Spleen (tissue), 11 donors: ENCODE measurements at regions not wholly inside any gene's neighbourhood (a gene's known extent, or its start where the extent isn't known, plus 50 kb on each side); places are given as distances from the start of the nearest gene placed in this dataset.

ENCODE experiments used
- DNase-seq: peaks from one replicate; pipeline ENCODE4 v3.0.0-alpha.2; 2020
- H3K27ac ChIP-seq, 8 donors: fragments of 200-600 bp; sonication (generic) in 7 of 8; 1 replicate in 4 of 8; 2 replicates in 4 of 8; pipeline versions ENCODE4 v1.5.0 to v1.8.0; 2016 to 2021; ENCODE audit warnings: inconsistent platforms in 4 of 8, mild to moderate bottlenecking in 4 of 8, moderate library complexity in 1 of 8
- H3K27me3 ChIP-seq, 7 donors: fragments of 200-600 bp; sonication (generic) in 6 of 7; replicated peaks in 1 of 7; 1 replicate in 4 of 7; 2 replicates in 3 of 7; pipeline versions ENCODE4 v1.5.0 to v1.8.0; 2016 to 2021; ENCODE audit warnings: inconsistent platforms in 3 of 7, mild to moderate bottlenecking in 1 of 7
- H3K36me3 ChIP-seq, 6 donors: fragments of 200-600 bp; sonication (generic) in 5 of 6; 1 replicate in 4 of 6; 2 replicates in 2 of 6; pipeline versions ENCODE4 v1.5.0 to v1.8.0; 2016 to 2021; ENCODE audit warnings: inconsistent platforms in 2 of 6
- H3K4me1 ChIP-seq, 6 donors: fragments of 200-600 bp; sonication (generic) in 5 of 6; 1 replicate in 3 of 6; 2 replicates in 3 of 6; pipeline versions ENCODE4 v1.5.0 to v1.8.0; 2016 to 2021; ENCODE audit warnings: inconsistent platforms in 3 of 6
- H3K4me3 ChIP-seq, 8 donors: fragments of 200-600 bp; sonication (generic) in 7 of 8; 1 replicate in 4 of 8; 2 replicates in 4 of 8; pipeline versions ENCODE4 v1.5.0 to v1.8.0; 2016 to 2021; ENCODE audit warnings: inconsistent platforms in 4 of 8, mild to moderate bottlenecking in 4 of 8, moderate library complexity in 2 of 8
- H3K9me3 ChIP-seq, 8 donors: fragments of 200-600 bp; sonication (generic) in 7 of 8; 1 replicate in 4 of 8; 2 replicates in 4 of 8; pipeline versions ENCODE4 v1.5.0 to v1.8.0; 2016 to 2021; ENCODE audit warnings: inconsistent platforms in 4 of 8
- POLR2A ChIP-seq, 3 donors: fragments of 450-650 bp; IDR thresholded peaks; one replicate each; pipeline ENCODE4 v1.5.1; 2017; ENCODE audit warnings: antibody characterized with exemption in 3 of 3, mild to moderate bottlenecking in 1 of 3
- POLR2AphosphoS5 ChIP-seq, 3 donors: sonication (generic); formaldehyde crosslinking; IDR thresholded peaks; one replicate each; pipeline ENCODE4 v1.5.1; 2017; ENCODE audit warnings: antibody characterized with exemption in 3 of 3
- WGBS, 5 donors: extraction: QIAGEN DNeasy Blood & Tissue Kit in 3 of 5; methylation state at CpG; one replicate each; pipeline versions ENCODE4 v1.1.5 to v1.1.7; 2013 to 2018; 5-methylcytosine and 5-hydroxymethylcytosine counted together
- intact Hi-C: fragments of 100-400 bp; cut with DNase I; formaldehyde crosslinking; loops from one replicate; pipeline ENCODE4 v1.15.0; 2023; ENCODE audit warnings: low total_unique reads
- TF ChIP-seq, protein P1 (sequence below), 11 experiments: fragments of 200-600 bp in 7 of 11; fragments of 450-650 bp in 4 of 11; sonication (generic) in 4 of 11; IDR thresholded peaks in 8 of 11; conservative IDR thresholded peaks in 3 of 11; 1 replicate in 7 of 11; 2 replicates in 4 of 11; pipeline versions ENCODE4 v1.4.0 to v1.8.0; 2016 to 2021; ENCODE audit warnings: antibody characterized with exemption in 11 of 11, inconsistent platforms in 4 of 11, mild to moderate bottlenecking in 1 of 11
- donor health status: healthy with polysubstance abuse.
- donor health status: DM: no; HTN: no; CAD: no; lungs with moderate emphysema.
- donor health status: DM: no; HTN: no; CAD: no.
- donor health status: Bipolar disorder and iron deficiency.
- donor health status: healthy.
- donor health status: DM: no; HTN: no; CAD: no.
- donor health status: DM: yes; HTN: yes; CAD: no.

DNA sequence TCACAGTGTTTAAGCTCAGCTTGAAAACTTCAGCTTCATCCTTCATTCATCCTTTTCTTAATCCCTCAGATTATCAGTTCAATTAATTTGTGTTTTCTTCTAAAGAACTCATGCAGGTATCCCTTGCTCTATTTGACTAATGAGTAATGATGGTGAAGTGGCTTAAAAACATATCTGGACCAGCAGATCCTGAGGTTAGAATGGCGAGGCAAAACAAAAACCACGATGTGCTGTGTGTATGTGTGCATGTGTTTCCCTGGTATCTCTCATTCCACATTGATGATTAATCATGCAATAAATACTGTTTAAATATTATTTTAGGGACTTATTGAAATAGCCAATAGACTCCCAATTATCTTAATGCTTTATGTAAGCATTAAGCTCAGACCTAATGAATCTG lies 437.0 kb downstream of the DYNC2H1 start:
- no peak overlapping the region for H3K27ac ChIP-seq
- no peaks in the 10 kb centered on the region for H3K27me3 ChIP-seq
- peaks cover 0 to 13% (median 5%) of the 10 kb centered on the region in 8 donors for H3K9me3 ChIP-seq
- no peaks in the 10 kb centered on the region for H3K36me3 ChIP-seq
- no peak for TF ChIP-seq POLR2A (IDR thresholded peaks at IDR 0.05)
- TF ChIP-seq, protein P1, sequence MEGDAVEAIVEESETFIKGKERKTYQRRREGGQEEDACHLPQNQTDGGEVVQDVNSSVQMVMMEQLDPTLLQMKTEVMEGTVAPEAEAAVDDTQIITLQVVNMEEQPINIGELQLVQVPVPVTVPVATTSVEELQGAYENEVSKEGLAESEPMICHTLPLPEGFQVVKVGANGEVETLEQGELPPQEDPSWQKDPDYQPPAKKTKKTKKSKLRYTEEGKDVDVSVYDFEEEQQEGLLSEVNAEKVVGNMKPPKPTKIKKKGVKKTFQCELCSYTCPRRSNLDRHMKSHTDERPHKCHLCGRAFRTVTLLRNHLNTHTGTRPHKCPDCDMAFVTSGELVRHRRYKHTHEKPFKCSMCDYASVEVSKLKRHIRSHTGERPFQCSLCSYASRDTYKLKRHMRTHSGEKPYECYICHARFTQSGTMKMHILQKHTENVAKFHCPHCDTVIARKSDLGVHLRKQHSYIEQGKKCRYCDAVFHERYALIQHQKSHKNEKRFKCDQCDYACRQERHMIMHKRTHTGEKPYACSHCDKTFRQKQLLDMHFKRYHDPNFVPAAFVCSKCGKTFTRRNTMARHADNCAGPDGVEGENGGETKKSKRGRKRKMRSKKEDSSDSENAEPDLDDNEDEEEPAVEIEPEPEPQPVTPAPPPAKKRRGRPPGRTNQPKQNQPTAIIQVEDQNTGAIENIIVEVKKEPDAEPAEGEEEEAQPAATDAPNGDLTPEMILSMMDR (IDR thresholded peaks at IDR 0.05 in 8 of 11, conservative IDR thresholded peaks at IDR 0.05 in 3 of 11), result no peak
- TF ChIP-seq POLR2AphosphoS5 (IDR thresholded peaks at IDR 0.05), result no peak
- intact Hi-C loops, result no loop called here
- 67 to 87% (median 83%) methylated on average over 2 of the region's 2 CpGs for WGBS, 5 donors
- no peaks in the 10 kb centered on the region for H3K4me1 ChIP-seq
- H3K4me3 ChIP-seq, result no peak overlapping the region
- DNase-seq, result no peak

DNA sequence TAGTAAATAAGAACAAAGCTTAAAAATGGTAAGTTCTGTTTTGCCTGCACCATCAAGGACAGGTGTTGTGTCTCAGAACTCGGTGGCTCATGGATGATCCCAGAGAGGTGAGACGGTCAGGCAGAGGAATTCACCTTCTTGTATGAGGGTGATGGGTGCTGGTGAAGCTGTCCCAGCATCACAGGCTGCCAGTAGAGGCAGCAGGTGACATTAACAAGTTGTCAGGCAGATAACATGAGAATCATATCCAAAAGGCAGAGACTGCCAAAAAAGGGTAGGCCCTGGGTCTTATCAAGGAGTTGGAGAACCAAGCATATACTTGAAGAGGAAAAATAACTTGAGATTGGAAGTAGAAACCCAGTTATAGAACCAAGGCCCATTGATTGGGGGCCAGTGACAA lies 437.8 kb downstream of the DYNC2H1 start:
- intact Hi-C loops, result no loop called here
- no peak for TF ChIP-seq POLR2A (IDR thresholded peaks at IDR 0.05)
- TF ChIP-seq, protein P1 (IDR thresholded peaks at IDR 0.05 in 8 of 11, conservative IDR thresholded peaks at IDR 0.05 in 3 of 11), result no peak
- no peak for TF ChIP-seq POLR2AphosphoS5 (IDR thresholded peaks at IDR 0.05)

DNA sequence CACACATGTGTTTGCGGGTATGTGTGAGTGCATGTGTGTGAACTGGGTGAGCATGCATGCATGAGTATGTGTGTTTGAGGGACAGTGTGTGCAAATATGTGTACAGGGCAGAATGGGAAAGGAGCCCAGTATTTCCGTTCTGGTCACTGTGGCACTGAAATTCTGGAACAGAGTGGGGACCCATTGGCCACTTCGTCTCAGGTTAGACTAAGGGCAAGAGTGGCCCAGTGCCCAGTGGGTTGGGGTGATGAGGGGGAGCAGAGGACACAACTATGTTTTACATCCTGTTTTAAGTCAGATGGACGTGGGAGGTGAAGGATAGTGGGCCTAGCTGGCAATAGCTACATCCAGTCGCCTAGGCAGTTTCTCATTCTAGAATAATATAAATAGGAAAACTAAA lies 438.5 kb downstream of the DYNC2H1 start:
- no peaks in the 10 kb centered on the region for H3K36me3 ChIP-seq
- H3K9me3 ChIP-seq, result no peaks in the 10 kb centered on the region
- H3K27ac ChIP-seq, result no peak overlapping the region
- TF ChIP-seq POLR2A (IDR thresholded peaks at IDR 0.05) (no peak), POLR2AphosphoS5 (IDR thresholded peaks at IDR 0.05) (no peak)
- TF ChIP-seq, protein P1 (IDR thresholded peaks at IDR 0.05 in 8 of 11, conservative IDR thresholded peaks at IDR 0.05 in 3 of 11), result no peak
- WGBS, 5 donors, result 61 to 89% (median 73%) methylated on average over 5 of the region's 5 CpGs
- no peak for DNase-seq
- no peaks in the 10 kb centered on the region for H3K27me3 ChIP-seq
- no peaks in the 10 kb centered on the region for H3K4me1 ChIP-seq
- intact Hi-C loops, result no loop called here
- H3K4me3 ChIP-seq, result no peak overlapping the region

More for the DNA sequence above, 437.8 kb downstream of the DYNC2H1 start:
- no peak overlapping the region for H3K27ac ChIP-seq
- H3K4me1 ChIP-seq, result no peaks in the 10 kb centered on the region
- H3K4me3 ChIP-seq, result no peak overlapping the region
- no peak for DNase-seq
- no peaks in the 10 kb centered on the region for H3K36me3 ChIP-seq
- 76 to 91% (median 87%) methylated on average over 2 of the region's 2 CpGs for WGBS, 5 donors
- H3K27me3 ChIP-seq, result no peaks in the 10 kb centered on the region
- peaks cover 0 to 5% (median 1%) of the 10 kb centered on the region in 8 donors for H3K9me3 ChIP-seq

DNA sequence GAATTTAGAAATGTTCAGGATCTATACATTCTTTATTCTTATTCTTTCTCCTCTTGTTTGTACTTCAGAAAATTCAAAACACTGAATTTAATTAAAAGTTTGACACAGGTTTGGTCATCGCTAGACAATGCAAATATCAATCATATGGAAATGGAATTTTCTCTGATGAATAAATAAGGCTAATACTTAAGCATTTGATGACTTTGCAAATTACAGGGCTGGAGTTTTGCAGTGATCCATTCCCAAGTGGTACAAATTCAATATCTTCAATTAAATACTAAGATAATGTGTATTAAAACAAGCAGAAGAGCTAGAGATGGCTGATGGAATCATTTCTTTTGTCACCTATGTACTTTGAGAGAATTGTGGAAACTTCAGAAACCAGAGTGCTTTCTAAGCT lies 439.6 kb downstream of the DYNC2H1 start:
- Histone ChIP-seq H3K27ac (no peak overlapping the region), H3K9me3 (no peaks in the 10 kb centered on the region), H3K36me3 (no peaks in the 10 kb centered on the region), H3K4me1 (no peaks in the 10 kb centered on the region), H3K27me3 (no peaks in the 10 kb centered on the region), H3K4me3 (no peak overlapping the region)
- intact Hi-C loops, result no loop called here
- 89 to 94% (median 94%) methylated on average over 1 of the region's 1 CpG for WGBS, 5 donors
- TF ChIP-seq, protein P1 (IDR thresholded peaks at IDR 0.05 in 8 of 11, conservative IDR thresholded peaks at IDR 0.05 in 3 of 11), result no peak
- TF ChIP-seq POLR2AphosphoS5 (IDR thresholded peaks at IDR 0.05) (no peak), POLR2A (IDR thresholded peaks at IDR 0.05) (no peak)
- DNase-seq, result no peak
